ENCODE measurements at regions not wholly inside any gene's neighbourhood (a gene's known extent, or its start where the extent isn't known, plus 50 kb on each side); places are given as distances from the start of the nearest gene placed in this dataset.
"Not testable (repeated sequence)": the region's sequence is repeated elsewhere in the genome, so short reads cannot be mapped to it uniquely, and the experiment has no call there.

- Histone ChIP-seq H3K9me3 (no peaks in the 10 kb centered on the region), H3K27ac (no peak overlapping the region), H3K27me3 (no peaks in the 10 kb centered on the region), H3K36me3 (no peaks in the 10 kb centered on the region), H3K4me1 (no peaks in the 10 kb centered on the region), H3K4me3 (no peak overlapping the region)
- intact Hi-C loops (cut with DNase I), result no loop called here
- no peak for DNase-seq (ENCODE audit: extremely low spot score in 2 of 2)
- TF ChIP-seq POLR2AphosphoS5 (IDR thresholded peaks at IDR 0.05; ENCODE audit: insufficient read depth in 1 of 2, low read depth in 1 of 2), result no peak
- TF ChIP-seq CTCF (IDR thresholded peaks at IDR 0.05), result no peak
Measured at GRCh38 chr3:137148917-137149316, 191.1 kb downstream of the IL20RB start.

GRCh38 chr3:137150825-137151224 is 193.0 kb downstream of the IL20RB start:
- Histone ChIP-seq H3K4me1 (no peaks in the 10 kb centered on the region), H3K4me3 (no peak overlapping the region), H3K27ac (no peak overlapping the region), H3K9me3 (no peaks in the 10 kb centered on the region), H3K36me3 (no peaks in the 10 kb centered on the region), H3K27me3 (no peaks in the 10 kb centered on the region)
- TF ChIP-seq POLR2AphosphoS5 (IDR thresholded peaks at IDR 0.05; ENCODE audit: insufficient read depth in 1 of 2, low read depth in 1 of 2) (no peak), CTCF (IDR thresholded peaks at IDR 0.05) (no peak), POLR2A (IDR thresholded peaks at IDR 0.05) (no peak)
- DNase-seq (ENCODE audit: extremely low spot score in 2 of 2), result no peak
- intact Hi-C loops (cut with DNase I), result no loop called here

- H3K36me3 ChIP-seq; H3K27me3 ChIP-seq; intact Hi-C loops (cut with DNase I); H3K4me3 ChIP-seq; H3K27ac ChIP-seq; DNase-seq (ENCODE audit: extremely low spot score in 2 of 2); H3K4me1 ChIP-seq; H3K9me3 ChIP-seq: not testable (repeated sequence)
Measured at GRCh38 chr3:137153046-137153445, 195.3 kb downstream of the IL20RB start.

GRCh38 chr3:137163241-137163871 is 205.6 kb downstream of the IL20RB start:
- no peak for TF ChIP-seq POLR2AphosphoS5 (IDR thresholded peaks at IDR 0.05; ENCODE audit: insufficient read depth in 1 of 2, low read depth in 1 of 2)
- TF ChIP-seq POLR2A (IDR thresholded peaks at IDR 0.05), result no peak
- no peak for TF ChIP-seq CTCF (IDR thresholded peaks at IDR 0.05)
- no peaks in the 10 kb centered on the region for H3K9me3 ChIP-seq
- no peaks in the 10 kb centered on the region for H3K36me3 ChIP-seq
- H3K4me3 ChIP-seq, result no peak overlapping the region
- H3K4me1 ChIP-seq, result no peaks in the 10 kb centered on the region
- no peak for DNase-seq (ENCODE audit: extremely low spot score in 2 of 2)
- intact Hi-C loops (cut with DNase I), result no loop called here
- H3K27ac ChIP-seq, result peak overlapping the region; percentile 36
- no peaks in the 10 kb centered on the region for H3K27me3 ChIP-seq

GRCh38 chr3:137163958-137164357 is 206.2 kb downstream of the IL20RB start:
- Histone ChIP-seq H3K4me3 (no peak overlapping the region), H3K36me3 (no peaks in the 10 kb centered on the region), H3K4me1 (no peaks in the 10 kb centered on the region), H3K27me3 (no peaks in the 10 kb centered on the region), H3K9me3 (no peaks in the 10 kb centered on the region), H3K27ac (peak overlapping the region; percentile 36)
- DNase-seq (ENCODE audit: extremely low spot score in 2 of 2), result no peak
- TF ChIP-seq POLR2A (IDR thresholded peaks at IDR 0.05), result no peak
- TF ChIP-seq CTCF (IDR thresholded peaks at IDR 0.05), result no peak
- no peak for TF ChIP-seq POLR2AphosphoS5 (IDR thresholded peaks at IDR 0.05; ENCODE audit: insufficient read depth in 1 of 2, low read depth in 1 of 2)
- intact Hi-C loops (cut with DNase I), result no loop called here
